ENCODE measurements at regions not wholly inside any gene's neighbourhood (a gene's known extent, or its start where the extent isn't known, plus 50 kb on each side); places are given as distances from the start of the nearest gene placed in this dataset.

DNA sequence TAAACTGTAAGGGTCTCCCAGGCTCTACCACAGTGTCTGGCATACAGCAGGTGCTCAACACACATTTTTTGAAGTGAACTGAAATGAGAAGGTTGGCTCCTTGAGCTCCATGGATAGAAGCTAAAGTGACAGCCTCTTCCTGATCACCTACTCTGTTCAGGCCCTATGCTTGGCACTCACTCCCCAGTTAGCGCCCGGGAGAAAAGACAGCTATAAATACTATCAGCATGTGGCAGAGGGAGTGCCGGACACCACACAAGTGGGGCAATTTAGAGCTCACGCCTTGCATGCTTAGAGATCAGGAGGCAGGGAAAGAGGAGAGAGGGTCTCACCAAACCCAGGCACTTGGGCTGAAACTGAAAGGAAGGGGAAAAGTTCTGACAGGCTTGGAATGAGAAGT, 195.5 kb downstream of the BUD13 start (continued):
- TF ChIP-seq, protein P1, sequence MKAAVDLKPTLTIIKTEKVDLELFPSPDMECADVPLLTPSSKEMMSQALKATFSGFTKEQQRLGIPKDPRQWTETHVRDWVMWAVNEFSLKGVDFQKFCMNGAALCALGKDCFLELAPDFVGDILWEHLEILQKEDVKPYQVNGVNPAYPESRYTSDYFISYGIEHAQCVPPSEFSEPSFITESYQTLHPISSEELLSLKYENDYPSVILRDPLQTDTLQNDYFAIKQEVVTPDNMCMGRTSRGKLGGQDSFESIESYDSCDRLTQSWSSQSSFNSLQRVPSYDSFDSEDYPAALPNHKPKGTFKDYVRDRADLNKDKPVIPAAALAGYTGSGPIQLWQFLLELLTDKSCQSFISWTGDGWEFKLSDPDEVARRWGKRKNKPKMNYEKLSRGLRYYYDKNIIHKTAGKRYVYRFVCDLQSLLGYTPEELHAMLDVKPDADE (IDR thresholded peaks at IDR 0.05) = no peak
- TF ChIP-seq EZH2phosphoT487 (IDR thresholded peaks at IDR 0.05; ENCODE audit: unreplicated experiment) = no peak
- TF ChIP-seq JUNB (IDR thresholded peaks at IDR 0.05; ENCODE audit: unreplicated experiment) = no peak
- no peak for TF ChIP-seq POLR2AphosphoS5 (IDR thresholded peaks at IDR 0.05; ENCODE audit: low read depth)

DNA sequence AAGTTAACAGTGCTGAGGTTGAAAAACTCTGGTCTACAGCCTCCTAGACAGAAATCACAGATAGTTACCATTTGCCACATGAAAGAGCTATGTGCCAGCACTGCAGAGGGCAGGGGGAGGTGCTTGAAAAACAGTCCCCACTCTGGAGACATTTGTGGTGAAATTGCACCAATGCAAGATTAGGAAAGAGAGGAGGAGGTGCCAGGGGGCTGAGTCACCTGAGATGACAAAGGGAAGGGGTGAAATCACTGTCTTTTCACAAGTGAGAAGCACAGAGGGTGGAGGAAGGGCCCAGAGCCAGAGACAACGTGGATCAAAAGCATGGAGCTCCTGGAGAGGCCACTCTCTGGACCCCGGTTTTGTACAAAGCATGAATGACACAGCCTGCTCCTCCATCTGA, 196.3 kb downstream of the BUD13 start:
- no peak overlapping the region for H3K4me3 ChIP-seq
- H3K36me3 ChIP-seq (ENCODE audit: insufficient read depth) = no peaks in the 10 kb centered on the region
- 0 out of 2 replicates have a peak, but pooled peaks cover 9% of the 10 kb centered on the region for H3F3A ChIP-seq (replicated peaks; ENCODE audit: low read depth)
- H4K20me1 ChIP-seq (replicated peaks; ENCODE audit: insufficient read depth) = no peaks in the 10 kb centered on the region
- TF ChIP-seq, protein P2, sequence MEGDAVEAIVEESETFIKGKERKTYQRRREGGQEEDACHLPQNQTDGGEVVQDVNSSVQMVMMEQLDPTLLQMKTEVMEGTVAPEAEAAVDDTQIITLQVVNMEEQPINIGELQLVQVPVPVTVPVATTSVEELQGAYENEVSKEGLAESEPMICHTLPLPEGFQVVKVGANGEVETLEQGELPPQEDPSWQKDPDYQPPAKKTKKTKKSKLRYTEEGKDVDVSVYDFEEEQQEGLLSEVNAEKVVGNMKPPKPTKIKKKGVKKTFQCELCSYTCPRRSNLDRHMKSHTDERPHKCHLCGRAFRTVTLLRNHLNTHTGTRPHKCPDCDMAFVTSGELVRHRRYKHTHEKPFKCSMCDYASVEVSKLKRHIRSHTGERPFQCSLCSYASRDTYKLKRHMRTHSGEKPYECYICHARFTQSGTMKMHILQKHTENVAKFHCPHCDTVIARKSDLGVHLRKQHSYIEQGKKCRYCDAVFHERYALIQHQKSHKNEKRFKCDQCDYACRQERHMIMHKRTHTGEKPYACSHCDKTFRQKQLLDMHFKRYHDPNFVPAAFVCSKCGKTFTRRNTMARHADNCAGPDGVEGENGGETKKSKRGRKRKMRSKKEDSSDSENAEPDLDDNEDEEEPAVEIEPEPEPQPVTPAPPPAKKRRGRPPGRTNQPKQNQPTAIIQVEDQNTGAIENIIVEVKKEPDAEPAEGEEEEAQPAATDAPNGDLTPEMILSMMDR (conservative IDR thresholded peaks at IDR 0.05; ENCODE audit: low read depth in 2 of 2) = no peak
- no peak overlapping the region for H3K4me3 Mint-ChIP-seq
- H3K36me3 Mint-ChIP-seq (ENCODE audit: low read depth) = no peaks in the 10 kb centered on the region
- H3K4me1 Mint-ChIP-seq = peaks cover 21% of the 10 kb centered on the region
- H3K27me3 Mint-ChIP-seq (ENCODE audit: insufficient read depth, low read depth, poor library complexity) = peaks cover 52% of the 10 kb centered on the region
- H3K4me1 ChIP-seq (ENCODE audit: insufficient read depth) = peaks cover 19% of the 10 kb centered on the region
- no peaks in the 10 kb centered on the region for H3K9me2 ChIP-seq (ENCODE audit: insufficient read depth)
- DNase-seq (ENCODE audit: low spot score) = no peak
- no peak overlapping the region for H3K27ac ChIP-seq (ENCODE audit: low read depth)
- H3K27ac Mint-ChIP-seq = no peak overlapping the region
- ATAC-seq = no peak
- H2AFZ ChIP-seq = no peak overlapping the region
- no peak overlapping the region for H3K4me2 ChIP-seq
- H3K79me2 ChIP-seq (replicated peaks; ENCODE audit: insufficient read depth) = no peaks in the 10 kb centered on the region
- H3K9me3 Mint-ChIP-seq = no peaks in the 10 kb centered on the region
- peaks cover 54% of the 10 kb centered on the region for H3K27me3 ChIP-seq (ENCODE audit: insufficient read depth)

DNA sequence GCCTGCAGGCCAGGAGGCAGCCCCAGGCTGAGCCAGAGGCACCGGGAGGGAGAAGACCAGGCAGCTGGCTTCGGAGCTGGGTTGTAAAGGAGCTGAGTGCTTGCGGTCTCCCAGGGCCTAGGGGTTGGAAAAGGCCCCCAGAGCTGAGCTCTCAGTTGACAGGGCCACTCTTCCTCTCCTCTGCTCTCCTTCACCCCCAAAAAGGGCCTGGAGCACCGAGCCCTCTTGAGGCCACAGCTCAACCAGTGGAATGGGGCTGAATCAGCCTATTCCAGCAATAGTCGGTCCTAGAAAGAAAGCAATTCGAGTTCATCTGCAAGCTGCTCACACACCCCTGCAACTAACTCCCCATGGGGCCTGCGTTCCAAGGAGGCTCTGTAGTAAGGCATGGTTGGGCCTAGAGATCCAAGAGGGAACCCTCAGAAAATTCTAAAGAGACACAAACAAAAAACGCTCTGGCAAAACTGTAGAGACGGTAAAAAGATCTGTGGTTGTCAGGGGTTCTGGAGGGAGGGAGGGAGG, 205.0 kb downstream of the BUD13 start:
- Histone ChIP-seq H3K79me2 (replicated peaks; ENCODE audit: insufficient read depth) (no peaks in the 10 kb centered on the region), H3K27ac (ENCODE audit: low read depth) (no peak overlapping the region), H3K4me2 (no peak overlapping the region), H3K4me1 (ENCODE audit: insufficient read depth) (no peaks in the 10 kb centered on the region), H3K36me3 (ENCODE audit: insufficient read depth) (no peaks in the 10 kb centered on the region), H3K27me3 (ENCODE audit: insufficient read depth) (no peaks in the 10 kb centered on the region), H3F3A (replicated peaks; ENCODE audit: low read depth) (no peaks in the 10 kb centered on the region), H3K9me2 (ENCODE audit: insufficient read depth) (no peaks in the 10 kb centered on the region), H2AFZ (no peak overlapping the region), H4K20me1 (replicated peaks; ENCODE audit: insufficient read depth) (no peaks in the 10 kb centered on the region), H3K4me3 (no peak overlapping the region)
- DNase-seq (ENCODE audit: low spot score) (no peak), ATAC-seq (peak; percentile 73)
- TF ChIP-seq EZH2 (IDR thresholded peaks at IDR 0.05; ENCODE audit: low read depth, unreplicated experiment) = no peak
- no peak for TF ChIP-seq ZNF331 (CRISPR knock-in tag; IDR thresholded peaks at IDR 0.05; ENCODE audit: low read depth)
- TF ChIP-seq STAT1 (IDR thresholded peaks at IDR 0.05; ENCODE audit: unreplicated experiment) = no peak
- TF ChIP-seq, protein P2 (conservative IDR thresholded peaks at IDR 0.05; ENCODE audit: low read depth in 2 of 2) = no peak
- TF ChIP-seq, protein P3, sequence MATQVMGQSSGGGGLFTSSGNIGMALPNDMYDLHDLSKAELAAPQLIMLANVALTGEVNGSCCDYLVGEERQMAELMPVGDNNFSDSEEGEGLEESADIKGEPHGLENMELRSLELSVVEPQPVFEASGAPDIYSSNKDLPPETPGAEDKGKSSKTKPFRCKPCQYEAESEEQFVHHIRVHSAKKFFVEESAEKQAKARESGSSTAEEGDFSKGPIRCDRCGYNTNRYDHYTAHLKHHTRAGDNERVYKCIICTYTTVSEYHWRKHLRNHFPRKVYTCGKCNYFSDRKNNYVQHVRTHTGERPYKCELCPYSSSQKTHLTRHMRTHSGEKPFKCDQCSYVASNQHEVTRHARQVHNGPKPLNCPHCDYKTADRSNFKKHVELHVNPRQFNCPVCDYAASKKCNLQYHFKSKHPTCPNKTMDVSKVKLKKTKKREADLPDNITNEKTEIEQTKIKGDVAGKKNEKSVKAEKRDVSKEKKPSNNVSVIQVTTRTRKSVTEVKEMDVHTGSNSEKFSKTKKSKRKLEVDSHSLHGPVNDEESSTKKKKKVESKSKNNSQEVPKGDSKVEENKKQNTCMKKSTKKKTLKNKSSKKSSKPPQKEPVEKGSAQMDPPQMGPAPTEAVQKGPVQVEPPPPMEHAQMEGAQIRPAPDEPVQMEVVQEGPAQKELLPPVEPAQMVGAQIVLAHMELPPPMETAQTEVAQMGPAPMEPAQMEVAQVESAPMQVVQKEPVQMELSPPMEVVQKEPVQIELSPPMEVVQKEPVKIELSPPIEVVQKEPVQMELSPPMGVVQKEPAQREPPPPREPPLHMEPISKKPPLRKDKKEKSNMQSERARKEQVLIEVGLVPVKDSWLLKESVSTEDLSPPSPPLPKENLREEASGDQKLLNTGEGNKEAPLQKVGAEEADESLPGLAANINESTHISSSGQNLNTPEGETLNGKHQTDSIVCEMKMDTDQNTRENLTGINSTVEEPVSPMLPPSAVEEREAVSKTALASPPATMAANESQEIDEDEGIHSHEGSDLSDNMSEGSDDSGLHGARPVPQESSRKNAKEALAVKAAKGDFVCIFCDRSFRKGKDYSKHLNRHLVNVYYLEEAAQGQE (IDR thresholded peaks at IDR 0.05; ENCODE audit: unreplicated experiment) = no peak
- TF ChIP-seq ZNF114 (CRISPR knock-in tag; IDR thresholded peaks at IDR 0.05) = no peak
- TF ChIP-seq, protein P1 (IDR thresholded peaks at IDR 0.05) = no peak
- no peak for TF ChIP-seq JUNB (IDR thresholded peaks at IDR 0.05; ENCODE audit: unreplicated experiment)
- TF ChIP-seq EZH2phosphoT487 (IDR thresholded peaks at IDR 0.05; ENCODE audit: unreplicated experiment) = no peak
- no peak for TF ChIP-seq CREB1 (CRISPR knock-in tag; IDR thresholded peaks at IDR 0.05; ENCODE audit: low read depth)
- no peak for TF ChIP-seq POLR2AphosphoS5 (IDR thresholded peaks at IDR 0.05; ENCODE audit: low read depth)
- Mint-ChIP-seq H3K27me3 (ENCODE audit: insufficient read depth, low read depth, poor library complexity) (peaks cover 4% of the 10 kb centered on the region), H3K27ac (no peak overlapping the region; the same call in 1 of the 2 replicates), H3K36me3 (ENCODE audit: low read depth) (no peaks in the 10 kb centered on the region; the same call in 2 of the 3 replicates), H3K9me3 (peaks cover 3% of the 10 kb centered on the region; the same call in 2 of the 3 replicates), H3K4me1 (peaks cover 6% of the 10 kb centered on the region), H3K4me3 (no peak overlapping the region)
